HG02623 (cell line): ENCODE measurements at regions not wholly inside any gene's neighbourhood (a gene's known extent, or its start where the extent isn't known, plus 50 kb on each side); places are given as distances from the start of the nearest gene placed in this dataset.

Experiments
- ATAC-seq: cut with Tn5 transposase; IDR thresholded peaks from one replicate; pipeline ENCODE4 v1.9.1; 2021; ENCODE audit warnings: moderate library complexity; ENCODE audit not compliant: unreplicated experiment

- no peak for ATAC-seq
Observed at GRCh38 chr13:29909081-29909730, 58.8 kb upstream of the UBL3 start.

- ATAC-seq, result no peak
Observed at GRCh38 chr13:29908416-29909080, 58.1 kb upstream of the UBL3 start.

GRCh38 chr13:29907670-29908069, 57.3 kb upstream of the UBL3 start:
- no peak for ATAC-seq

- no peak for ATAC-seq
Observed at GRCh38 chr13:29906432-29907011, 56.1 kb upstream of the UBL3 start.

- no peak for ATAC-seq
Observed at GRCh38 chr13:29905845-29906244, 55.4 kb upstream of the UBL3 start.

- no peak for ATAC-seq
Observed at GRCh38 chr13:29903996-29904395, 53.6 kb upstream of the UBL3 start.

- no peak for ATAC-seq
Observed at GRCh38 chr13:29903543-29903942, 53.1 kb upstream of the UBL3 start.

GRCh38 chr13:29902632-29903305, 52.4 kb upstream of the UBL3 start:
- no peak for ATAC-seq

- no peak for ATAC-seq
Observed at GRCh38 chr13:29901710-29902631, 51.6 kb upstream of the UBL3 start.
